SIG-M5 treated with dmso at 0.1 percent for 504 hours (cell line): ENCODE measurements at regions not wholly inside any gene's neighbourhood (a gene's known extent, or its start where the extent isn't known, plus 50 kb on each side); places are given as distances from the start of the nearest gene placed in this dataset.
"Not testable (repeated sequence)": the region's sequence is repeated elsewhere in the genome, so short reads cannot be mapped to it uniquely, and the experiment has no call there.

ENCODE experiments used
- DNase-seq: peaks from one replicate; lab custom pipeline; 2025; ENCODE audit not compliant: unreplicated experiment; lab: John Stamatoyannopoulos, UW

- DNase-seq: no peak
These were observed 65.8 kb downstream of the SPIN4 start for GRCh38 chrX:63285375-63285774.

DNA sequence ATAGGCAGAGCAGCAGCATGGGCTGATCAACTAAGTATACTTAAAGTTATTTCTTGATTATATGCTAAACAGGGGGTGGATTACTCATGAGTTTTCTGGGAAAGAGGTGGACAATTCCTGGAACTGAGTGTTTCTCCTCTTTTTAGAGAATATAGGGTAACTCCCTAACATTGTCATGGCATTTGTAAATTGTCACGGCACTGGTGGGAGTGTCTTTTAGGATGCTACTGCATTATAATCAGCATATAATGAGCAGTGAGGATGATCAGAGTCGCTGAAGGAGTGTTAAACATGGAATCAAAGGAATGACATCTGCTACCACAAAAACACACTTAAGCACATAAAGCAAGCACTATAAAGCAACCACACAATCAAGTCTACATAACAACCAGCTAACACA is 66.5 kb downstream of the SPIN4 start:
- DNase-seq: no peak

DNA sequence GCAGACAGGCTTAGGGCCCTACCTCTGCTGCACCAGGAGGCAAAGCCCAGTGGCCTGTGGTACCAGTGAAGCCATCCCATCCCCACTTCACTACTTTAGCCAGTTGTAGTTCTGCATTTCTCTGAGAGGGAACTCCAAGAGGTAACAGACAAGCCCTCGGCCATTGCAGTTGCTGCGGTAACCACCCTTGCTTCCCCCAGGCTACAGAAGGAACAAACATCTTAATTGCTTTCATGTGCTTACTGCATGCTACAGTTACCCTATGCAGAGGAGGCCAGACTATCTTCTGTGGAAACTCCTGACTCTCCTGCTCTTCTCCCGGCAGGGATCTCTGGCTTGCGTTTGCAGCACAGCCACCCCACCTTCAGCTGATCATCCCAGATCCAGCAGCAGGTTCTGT is 67.8 kb downstream of the SPIN4 start:
- DNase-seq: no peak

- DNase-seq: no peak
These were observed 68.3 kb downstream of the SPIN4 start for GRCh38 chrX:63282828-63283227.

DNA sequence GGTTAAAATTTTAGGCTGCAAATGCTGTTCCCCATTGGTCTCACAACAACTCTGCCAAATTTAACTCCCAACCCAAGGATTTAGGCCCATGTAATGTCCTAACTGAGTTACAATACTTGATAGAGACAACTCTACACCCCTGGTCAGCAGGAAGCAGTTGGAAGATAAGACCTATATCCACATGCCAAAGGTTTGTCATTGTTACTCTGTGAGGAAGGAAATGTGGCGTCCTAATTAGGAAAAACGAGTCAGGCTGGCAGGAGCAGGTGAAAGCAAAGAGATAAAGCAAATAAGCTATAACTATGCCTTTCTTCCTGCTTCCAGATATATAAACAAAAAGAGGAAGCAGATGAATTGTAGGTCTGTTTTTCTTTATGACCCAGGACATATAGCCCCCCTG is 69.1 kb downstream of the SPIN4 start:
- DNase-seq: no peak

GRCh38 chrX:63281465-63281864 is 69.7 kb downstream of the SPIN4 start:
- no peak for DNase-seq

GRCh38 chrX:63277394-63277793 is 73.7 kb downstream of the SPIN4 start:
- not testable (repeated sequence) for DNase-seq

DNA sequence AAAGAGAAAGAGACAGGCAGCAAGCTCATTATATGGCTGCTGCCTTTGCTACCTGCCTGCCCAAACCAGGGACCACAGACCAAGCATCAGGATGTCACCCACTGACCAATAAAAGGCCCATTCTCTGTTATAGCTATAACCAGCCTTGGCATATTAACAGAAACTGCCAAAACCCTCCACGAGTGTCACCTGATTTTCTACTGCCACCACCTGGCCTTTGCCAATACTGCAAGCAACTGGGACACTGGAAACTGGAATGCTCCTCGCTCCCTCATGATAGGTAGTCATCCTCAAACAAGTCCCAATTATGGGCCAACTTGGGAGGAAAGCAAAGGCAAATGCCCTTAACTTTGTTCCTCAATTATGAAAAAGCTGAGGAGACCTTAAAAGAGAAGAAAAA is 76.0 kb downstream of the SPIN4 start:
- no peak for DNase-seq

DNA sequence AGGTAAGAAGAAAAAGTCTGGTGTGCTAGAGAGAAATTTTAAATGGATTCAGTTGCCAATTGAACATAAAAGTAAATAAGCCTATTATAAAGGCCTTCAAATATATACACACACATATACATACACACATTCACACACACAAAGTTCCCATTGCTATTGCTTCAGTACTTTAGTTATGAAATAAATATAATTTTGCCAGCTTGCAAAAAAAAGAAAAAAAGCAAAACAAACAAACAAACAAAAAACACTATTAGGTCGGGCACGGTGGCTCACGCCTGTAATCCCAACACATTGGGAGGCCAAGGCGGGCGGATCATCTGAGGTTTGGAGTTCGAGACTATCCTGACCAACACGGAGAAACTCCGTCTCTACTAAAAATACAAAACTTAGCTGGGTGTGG is 80.3 kb downstream of the SPIN4 start:
- DNase-seq: no peak

DNA sequence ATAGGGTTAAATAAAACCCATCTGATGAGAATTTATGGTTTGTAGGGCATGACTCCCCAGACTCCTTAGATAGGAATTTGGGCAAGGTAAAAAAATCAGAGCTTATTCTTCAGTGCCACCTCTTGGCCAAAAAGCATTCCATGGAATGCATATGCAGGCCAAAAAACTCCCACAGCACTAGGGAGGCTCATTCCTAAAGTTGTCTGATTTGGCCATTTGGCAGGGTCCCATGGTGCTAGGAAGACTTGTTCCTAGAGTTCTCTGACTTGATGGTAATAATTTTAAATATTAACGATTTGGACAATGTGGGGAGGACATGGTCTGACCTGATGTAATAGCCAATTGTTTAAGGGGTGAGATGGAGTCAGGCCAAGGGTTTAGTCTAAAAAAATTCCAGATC is 93.0 kb downstream of the SPIN4 start:
- no peak for DNase-seq

- DNase-seq: no peak
These were observed 100.8 kb downstream of the SPIN4 start for GRCh38 chrX:63250253-63250868.

GRCh38 chrX:63242689-63243088 is 108.4 kb downstream of the SPIN4 start:
- DNase-seq: not testable (repeated sequence)

- not testable (repeated sequence) for DNase-seq
These were observed 115.2 kb downstream of the SPIN4 start for GRCh38 chrX:63235963-63236362.

DNA sequence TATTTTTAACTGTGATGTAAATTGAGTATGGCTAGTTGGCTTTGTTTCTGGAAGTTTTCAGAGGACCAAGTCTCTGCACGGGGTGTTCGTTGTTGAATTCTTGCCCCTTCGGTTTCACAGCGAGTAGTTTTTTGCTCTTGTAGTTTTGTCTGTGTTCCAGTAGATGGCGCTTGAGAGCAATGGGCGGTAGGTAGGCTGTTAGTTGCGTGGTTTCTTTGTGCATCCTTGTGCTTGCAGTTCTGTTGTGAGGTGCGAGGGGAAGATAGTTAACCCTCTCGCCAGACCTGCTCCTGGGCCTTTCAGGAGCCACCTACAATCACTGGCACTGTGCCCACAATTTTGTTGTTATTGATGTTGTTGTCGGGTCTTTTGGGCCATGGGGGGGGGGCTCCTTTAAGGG is 118.1 kb downstream of the SPIN4 start:
- not testable (repeated sequence) for DNase-seq

DNA sequence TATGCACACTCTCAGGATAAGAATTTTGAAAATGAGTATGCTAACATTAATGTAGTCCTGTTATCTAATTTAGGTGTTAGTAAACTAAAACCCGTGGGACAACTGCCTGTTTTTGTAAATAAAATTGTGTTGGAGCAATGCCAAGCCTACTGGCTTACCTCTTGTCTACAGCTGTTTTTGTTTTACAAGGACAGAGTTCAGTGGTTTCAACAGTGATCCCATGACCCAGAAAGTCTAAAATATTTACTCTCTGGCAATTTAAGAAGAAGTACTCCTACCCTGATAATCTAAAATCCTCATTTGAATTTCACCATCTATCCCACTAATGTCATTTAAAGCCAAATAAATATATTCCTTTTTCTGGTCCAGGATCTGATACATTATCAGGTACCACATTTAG is 132.9 kb downstream of the SPIN4 start:
- not testable (repeated sequence) for DNase-seq

DNA sequence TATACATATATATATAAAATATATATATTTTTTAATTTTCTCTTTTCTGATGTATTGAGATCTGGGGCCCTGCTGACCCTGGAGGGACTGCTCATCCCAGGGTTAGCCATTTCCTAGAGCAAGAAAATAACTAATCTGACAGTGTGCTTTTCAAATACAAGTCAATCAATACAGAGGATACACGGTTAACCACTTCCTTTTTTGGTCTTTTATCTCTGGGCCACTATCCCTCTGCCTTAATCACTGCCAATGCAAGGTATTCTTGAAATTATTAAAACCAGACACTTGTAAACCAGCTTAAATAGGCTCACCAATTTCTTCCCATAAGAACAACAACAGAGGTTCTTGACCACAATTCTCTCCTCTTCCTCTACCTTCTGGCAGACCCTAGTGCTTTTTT is 133.6 kb downstream of the SPIN4 start:
- DNase-seq: not testable (repeated sequence)

- DNase-seq: not testable (repeated sequence)
These were observed 141.5 kb downstream of the SPIN4 start for GRCh38 chrX:63209645-63210044.

DNA sequence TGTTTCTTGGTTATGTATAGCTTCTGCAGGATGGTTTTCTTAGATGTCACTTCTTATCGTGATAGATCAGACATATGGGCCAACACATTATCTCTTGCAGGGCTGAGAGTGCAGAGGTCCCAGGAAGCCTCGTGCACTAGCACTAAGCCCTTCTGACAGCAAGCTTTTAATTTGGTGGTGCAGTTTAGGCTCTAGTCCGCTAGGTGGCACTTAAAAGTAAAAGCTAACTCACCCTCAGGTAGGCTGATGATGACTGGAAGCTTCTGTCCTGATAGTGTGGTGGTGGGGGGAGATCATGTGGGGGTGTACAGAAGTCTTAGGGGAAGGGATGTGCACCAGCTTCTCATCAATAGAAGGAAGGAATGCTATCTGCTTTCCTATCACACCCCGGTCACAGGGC is 142.0 kb downstream of the SPIN4 start:
- DNase-seq: not testable (repeated sequence)

DNA sequence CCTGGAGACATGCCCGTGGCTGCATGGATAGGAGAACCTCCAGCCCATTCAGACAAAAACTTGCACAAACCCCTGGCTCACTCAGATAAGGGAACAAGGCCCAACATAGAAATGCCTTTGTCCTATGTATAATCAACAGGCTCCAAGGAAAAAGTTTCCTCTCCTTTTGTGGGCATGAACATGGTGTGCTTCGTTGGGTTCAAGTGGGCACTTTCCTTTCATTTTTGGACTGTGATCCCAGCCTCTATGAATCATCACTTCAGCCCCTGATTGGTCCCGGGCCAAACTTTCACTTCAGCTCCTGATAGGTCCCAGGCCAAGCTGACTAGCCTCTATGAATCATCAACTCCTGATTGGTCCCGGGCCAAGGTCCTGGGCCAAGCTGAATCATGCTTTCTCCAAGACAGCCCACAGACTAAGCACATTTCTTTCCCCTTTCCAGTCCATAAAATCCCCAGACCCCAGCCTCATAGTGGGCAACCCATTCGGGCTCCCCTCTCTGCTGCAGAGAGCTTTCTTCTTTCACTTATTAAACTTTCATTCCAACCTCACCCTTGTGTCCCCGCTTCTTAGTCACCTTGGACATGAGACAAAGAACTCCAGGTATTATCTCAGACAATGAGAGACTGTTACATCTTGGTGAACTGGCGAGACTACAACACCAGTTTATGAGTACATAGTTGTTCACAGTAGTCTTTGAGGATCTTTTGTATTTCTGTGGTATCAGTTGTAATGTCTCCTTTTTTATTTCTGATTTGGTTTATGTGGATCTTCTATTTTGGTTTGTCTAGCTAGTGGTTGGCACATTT is 146.7 kb downstream of the SPIN4 start:
- not testable (repeated sequence) for DNase-seq

DNA sequence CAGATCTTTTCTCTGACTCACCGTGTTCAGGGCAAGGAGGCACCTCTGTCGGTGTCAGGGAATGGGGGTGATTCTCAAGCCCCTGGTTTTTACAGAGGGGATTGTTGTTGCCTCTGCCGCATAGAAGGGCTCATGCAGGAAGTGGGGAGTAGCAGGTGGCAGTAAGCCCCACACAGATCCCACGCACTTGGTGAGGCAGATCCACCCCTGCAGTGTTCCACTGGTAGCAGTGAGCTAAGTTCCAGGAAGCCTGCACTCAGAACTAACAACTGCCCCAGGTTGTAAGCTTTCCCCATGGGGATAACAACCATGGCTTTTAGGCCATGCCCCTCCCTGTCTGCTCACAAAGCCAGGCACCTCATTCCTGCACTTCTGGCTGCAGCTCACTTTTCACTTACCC is 149.1 kb downstream of the SPIN4 start:
- DNase-seq: not testable (repeated sequence)

GRCh38 chrX:63198693-63199092 is 152.4 kb downstream of the SPIN4 start:
- DNase-seq: not testable (repeated sequence)

- DNase-seq: not testable (repeated sequence)
These were observed 158.6 kb downstream of the SPIN4 start for GRCh38 chrX:63192366-63193041.
